HL-60 (cell line): ENCODE measurements at regions not wholly inside any gene's neighbourhood (a gene's known extent, or its start where the extent isn't known, plus 50 kb on each side); places are given as distances from the start of the nearest gene placed in this dataset.

Experiments
- DNase-seq, 2 experiments: peaks; one replicate each; pipeline ENCODE4 v3.0.0-alpha.2; 2010 to 2020; ENCODE audit warnings: low read depth in 1 of 2, low spot score in 1 of 2
- H3K27ac ChIP-seq: fragments of 250-450 bp; sonication (Bioruptor Pico); replicated peaks from 2 replicates; pipeline ENCODE4 v1.5.1; 2020; ENCODE audit warnings: mild to moderate bottlenecking, moderate library complexity
- H3K27me3 ChIP-seq: fragments of 250-450 bp; sonication (Bioruptor Pico); 2 replicates; pipeline ENCODE4 v1.5.1; 2021; ENCODE audit warnings: mild to moderate bottlenecking, moderate library complexity; ENCODE audit not compliant: insufficient read depth, poor library complexity, severe bottlenecking
- H3K4me3 ChIP-seq: replicated peaks from 2 replicates; pipeline ENCODE4 v1.5.1; 2011; ENCODE audit warnings: mild to moderate bottlenecking, control low read depth, low read length; ENCODE audit not compliant: insufficient read depth
- GABPA ChIP-seq: IDR thresholded peaks from 2 replicates; pipeline ENCODE4 v1.6.1; 2012; ENCODE audit warnings: low read depth
- POLR2AphosphoS5 ChIP-seq: IDR thresholded peaks from 2 replicates; pipeline ENCODE4 v1.6.1; 2012; ENCODE audit warnings: low read depth
- REST ChIP-seq: IDR thresholded peaks from 2 replicates; pipeline ENCODE4 v1.6.1; 2012; ENCODE audit warnings: low read depth; ENCODE audit not compliant: insufficient replicate concordance
- SPI1 ChIP-seq: IDR thresholded peaks from 2 replicates; pipeline ENCODE4 v1.6.1; 2012; ENCODE audit warnings: low read depth, mild to moderate bottlenecking, borderline replicate concordance
- TF ChIP-seq, protein P1 (sequence below): IDR thresholded peaks from one replicate; pipeline ENCODE4 v1.5.1; 2011; ENCODE audit warnings: low read length, control low read depth, inconsistent platforms; ENCODE audit not compliant: insufficient read depth

- no peak for DNase-seq
- H3K4me3 ChIP-seq: no peak overlapping the region
- TF ChIP-seq POLR2AphosphoS5 (no peak), REST (no peak), GABPA (no peak), SPI1 (no peak)
- TF ChIP-seq, protein P1, sequence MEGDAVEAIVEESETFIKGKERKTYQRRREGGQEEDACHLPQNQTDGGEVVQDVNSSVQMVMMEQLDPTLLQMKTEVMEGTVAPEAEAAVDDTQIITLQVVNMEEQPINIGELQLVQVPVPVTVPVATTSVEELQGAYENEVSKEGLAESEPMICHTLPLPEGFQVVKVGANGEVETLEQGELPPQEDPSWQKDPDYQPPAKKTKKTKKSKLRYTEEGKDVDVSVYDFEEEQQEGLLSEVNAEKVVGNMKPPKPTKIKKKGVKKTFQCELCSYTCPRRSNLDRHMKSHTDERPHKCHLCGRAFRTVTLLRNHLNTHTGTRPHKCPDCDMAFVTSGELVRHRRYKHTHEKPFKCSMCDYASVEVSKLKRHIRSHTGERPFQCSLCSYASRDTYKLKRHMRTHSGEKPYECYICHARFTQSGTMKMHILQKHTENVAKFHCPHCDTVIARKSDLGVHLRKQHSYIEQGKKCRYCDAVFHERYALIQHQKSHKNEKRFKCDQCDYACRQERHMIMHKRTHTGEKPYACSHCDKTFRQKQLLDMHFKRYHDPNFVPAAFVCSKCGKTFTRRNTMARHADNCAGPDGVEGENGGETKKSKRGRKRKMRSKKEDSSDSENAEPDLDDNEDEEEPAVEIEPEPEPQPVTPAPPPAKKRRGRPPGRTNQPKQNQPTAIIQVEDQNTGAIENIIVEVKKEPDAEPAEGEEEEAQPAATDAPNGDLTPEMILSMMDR: no peak
- no peaks in the 10 kb centered on the region for H3K27me3 ChIP-seq
- H3K27ac ChIP-seq: no peak overlapping the region
Measured at GRCh38 chr16:5382484-5382883, 284.9 kb upstream of the EEF2KMT start.

- no peak overlapping the region for H3K27ac ChIP-seq
- DNase-seq: no peak
- H3K4me3 ChIP-seq: no peak overlapping the region
- TF ChIP-seq POLR2AphosphoS5 (no peak), REST (no peak), SPI1 (no peak), GABPA (no peak)
- TF ChIP-seq, protein P1: no peak
- no peaks in the 10 kb centered on the region for H3K27me3 ChIP-seq
Measured at GRCh38 chr16:5381481-5381880, 283.9 kb upstream of the EEF2KMT start.

DNA sequence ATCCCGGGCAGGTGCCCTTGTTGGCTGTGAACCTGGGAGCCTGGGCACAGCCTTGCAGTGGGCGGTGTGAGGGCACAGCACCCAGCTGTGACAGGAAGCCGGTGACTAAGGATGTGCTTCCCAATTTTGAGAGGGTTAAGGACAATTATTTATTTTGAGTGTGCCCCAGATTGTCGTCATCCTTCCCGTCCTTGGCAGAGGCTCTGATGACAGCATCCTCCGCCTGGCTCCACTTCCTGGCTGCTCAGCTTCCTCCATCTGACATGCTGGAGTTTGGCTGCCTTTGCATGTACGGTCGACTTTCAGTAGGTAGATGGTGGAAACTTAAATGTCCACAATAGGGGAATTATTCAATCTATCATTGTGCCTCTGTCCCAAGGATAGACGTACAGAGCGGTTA, 282.4 kb upstream of the EEF2KMT start:
- TF ChIP-seq REST (no peak), SPI1 (no peak), GABPA (no peak)
- TF ChIP-seq, protein P1: no peak
- no peak overlapping the region for H3K4me3 ChIP-seq
- H3K27me3 ChIP-seq: no peaks in the 10 kb centered on the region
- no peak overlapping the region for H3K27ac ChIP-seq
- DNase-seq: no peak
